Panc1 (cell line): ENCODE measurements at regions not wholly inside any gene's neighbourhood (a gene's known extent, or its start where the extent isn't known, plus 50 kb on each side); places are given as distances from the start of the nearest gene placed in this dataset.

Experiments used
- ATAC-seq: fragments of 200-7000 bp; cut with Tn5 transposase; 2 replicates; pipeline ENCODE4 v1.9.1; 2020; ENCODE audit warnings: mild to moderate bottlenecking, moderate library complexity
- BruUV-seq: library from RNA; stranded (reverse); fragments of 400-500 nt; replicated peaks from 2 replicates; lab custom pipeline; 2021; lab: Mats Ljungman, UMichigan
- CTCF ChIA-PET: fragments of 300-600 bp; sonication (Branson Sonifier 250); formaldehyde crosslinking; loops from one replicate; lab custom pipeline; 2022; ENCODE audit warnings: antibody characterized with exemption; lab: Charles Lee
- POLR2A ChIA-PET: fragments of 300-600 bp; sonication (Branson Sonifier 250); formaldehyde crosslinking; loops from one replicate; lab custom pipeline; 2022; ENCODE audit warnings: antibody characterized with exemption; lab: Charles Lee
- DNase-seq: peaks from one replicate; pipeline ENCODE4 v3.0.0-alpha.2; 2010; ENCODE audit warnings: low read depth, low spot score
- H3K27ac ChIP-seq: 2 replicates; pipeline ENCODE4 v1.5.1; 2011; ENCODE audit warnings: mild to moderate bottlenecking, low read length, inconsistent platforms
- H3K27me3 ChIP-seq: fragments of 200-500 bp; sonication (Bioruptor generic); 2 replicates; pipeline ENCODE4 v1.6.0; 2014; ENCODE audit warnings: low read length, inconsistent platforms; ENCODE audit not compliant: control insufficient read depth, insufficient read depth
- H3K36me3 ChIP-seq: fragments of 200-500 bp; sonication (Bioruptor generic); 2 replicates; pipeline ENCODE4 v1.5.1; 2014; ENCODE audit warnings: inconsistent platforms, mild to moderate bottlenecking, low read length, moderate library complexity; ENCODE audit not compliant: control insufficient read depth, insufficient read depth
- H3K4me1 ChIP-seq: 2 replicates; pipeline ENCODE4 v1.5.1; 2011; ENCODE audit warnings: inconsistent platforms, mild to moderate bottlenecking, low read length, moderate library complexity; ENCODE audit not compliant: control insufficient read depth, insufficient read depth
- H3K4me3 ChIP-seq, 2 experiments: 2 replicates each; pipeline ENCODE4 v1.5.1; 2011 to 2012; ENCODE audit warnings: low read depth in 2 of 2, low read length in 2 of 2, mild to moderate bottlenecking in 2 of 2, inconsistent platforms in 1 of 2, moderate library complexity in 1 of 2
- H3K9me3 ChIP-seq: fragments of 200-500 bp; sonication (Bioruptor generic); 2 replicates; pipeline ENCODE4 v1.5.1; 2014; ENCODE audit warnings: low read depth, mild to moderate bottlenecking, inconsistent platforms, low read length, moderate library complexity; ENCODE audit not compliant: control insufficient read depth, insufficient read depth
- CTCF ChIP-seq: fragments of 450-650 bp; IDR thresholded peaks from 2 replicates; pipeline ENCODE4 v1.5.1; 2017; ENCODE audit warnings: mild to moderate bottlenecking
- POLR2AphosphoS5 ChIP-seq: IDR thresholded peaks from 2 replicates; pipeline ENCODE4 v1.6.1; 2012; ENCODE audit warnings: mild to moderate bottlenecking, low read depth, low read length, moderate library complexity
- REST ChIP-seq, 2 experiments: IDR thresholded peaks; 2 replicates each; pipeline ENCODE4 v1.6.1; 2011 to 2012; ENCODE audit warnings: low read depth in 2 of 2, control low read depth in 1 of 2, low read length in 1 of 2, mild to moderate bottlenecking in 1 of 2, moderate library complexity in 1 of 2; ENCODE audit not compliant: insufficient read depth in 1 of 2
- SIN3A ChIP-seq: IDR thresholded peaks from 2 replicates; pipeline ENCODE4 v1.6.1; 2012; ENCODE audit warnings: low read depth, mild to moderate bottlenecking, low read length, moderate library complexity, borderline replicate concordance; ENCODE audit not compliant: insufficient read depth
- TCF7L2 ChIP-seq: IDR thresholded peaks from 2 replicates; pipeline ENCODE4 v1.6.1; 2011; ENCODE audit warnings: mild to moderate bottlenecking, low read depth, low read length, inconsistent platforms
- in situ Hi-C: cut with HindIII; loops from 2 replicates; pipeline ENCODE4 v1.10.0; 2016; ENCODE audit warnings: low sequenced_read_pairs, low pct_unique_long_range_greater_than_20kb
- intact Hi-C: fragments of 100-400 bp; cut with micrococcal nuclease; formaldehyde crosslinking; loops from one replicate; pipeline ENCODE4 v1.10.0; 2022; ENCODE audit not compliant: unreplicated experiment

GRCh38 chr13:104045907-104046306 is 979.7 kb upstream of the SLC10A2 start:
- ATAC-seq, result no peak

GRCh38 chr13:104043184-104043583 is 977.0 kb upstream of the SLC10A2 start:
- ATAC-seq, result no peak
- CTCF ChIA-PET, result no interaction called here

More at GRCh38 chr13:104045907-104046306, 979.7 kb upstream of the SLC10A2 start:
- no peaks in the 10 kb centered on the region for H3K9me3 ChIP-seq
- POLR2A ChIA-PET, result no interaction called here
- CTCF ChIA-PET, result no interaction called here
- no peak for DNase-seq
- H3K4me3 ChIP-seq, result no peak overlapping the region
- H3K4me1 ChIP-seq, result no peaks in the 10 kb centered on the region
- no peak overlapping the region for H3K27ac ChIP-seq
- in situ Hi-C loops (no loop called here), intact Hi-C loops (no loop called here)
- H3K27me3 ChIP-seq, result no peaks in the 10 kb centered on the region
- TF ChIP-seq REST (IDR thresholded peaks at IDR 0.05; ENCODE audit: insufficient read depth in 1 of 2, low read depth in 2 of 2, low read length in 1 of 2) (no peak), TCF7L2 (no peak), CTCF (no peak), SIN3A (no peak), POLR2AphosphoS5 (no peak)
- H3K36me3 ChIP-seq, result no peaks in the 10 kb centered on the region
- BruUV-seq, result no TSS peak

More at GRCh38 chr13:104043184-104043583, 977.0 kb upstream of the SLC10A2 start:
- Histone ChIP-seq H3K4me3 (no peak overlapping the region), H3K27me3 (no peaks in the 10 kb centered on the region), H3K36me3 (no peaks in the 10 kb centered on the region), H3K4me1 (no peaks in the 10 kb centered on the region), H3K9me3 (no peaks in the 10 kb centered on the region), H3K27ac (no peak overlapping the region)
- no peak for DNase-seq
- BruUV-seq, result no TSS peak
- TF ChIP-seq POLR2AphosphoS5, result no peak
- no peak for TF ChIP-seq SIN3A
- no peak for TF ChIP-seq TCF7L2
- no peak for TF ChIP-seq REST (IDR thresholded peaks at IDR 0.05; ENCODE audit: insufficient read depth in 1 of 2, low read depth in 2 of 2, low read length in 1 of 2)
- TF ChIP-seq CTCF, result no peak
- POLR2A ChIA-PET, result no interaction called here
- intact Hi-C loops (no loop called here), in situ Hi-C loops (no loop called here)
